HCT116 (cell line): ENCODE measurements at regions not wholly inside any gene's neighbourhood (a gene's known extent, or its start where the extent isn't known, plus 50 kb on each side); places are given as distances from the start of the nearest gene placed in this dataset.

Experiments
- ATAC-seq: fragments of 200-7000 bp; cut with Tn5 transposase; 2 replicates; pipeline ENCODE4 v1.9.1; 2020; ENCODE audit warnings: mild to moderate bottlenecking, moderate library complexity
- BruUV-seq: library from RNA; stranded (reverse); fragments of 400-500 nt; replicated peaks from 2 replicates; lab custom pipeline; 2021; lab: Mats Ljungman, UMichigan
- CTCF ChIA-PET: fragments of 300-600 bp; sonication (Branson Sonifier 250); formaldehyde crosslinking; loops from one replicate; lab custom pipeline; 2021; ENCODE audit warnings: antibody characterized with exemption; lab: Charles Lee
- POLR2A ChIA-PET: fragments of 300-600, 350-600 bp; sonication (Branson Sonifier 250); formaldehyde crosslinking; loops from one replicate; lab custom pipeline; 2021; ENCODE audit warnings: antibody characterized with exemption; lab: Charles Lee
- RAD21 ChIA-PET, 2 experiments: fragments of 300-600 bp; sonication (Branson Sonifier 250); formaldehyde crosslinking; loops; one replicate each; lab custom pipeline; 2023; ENCODE audit warnings: low total read pairs in 2 of 2; ENCODE audit not compliant: uncharacterized antibody in 2 of 2, unreplicated experiment in 2 of 2, low non-redundant PET in 1 of 2; lab: Charles Lee
- DNase-seq: peaks from one replicate; pipeline ENCODE4 v3.0.0-alpha.2; 2010; ENCODE audit warnings: low read depth, low spot score
- H2AFZ ChIP-seq: fragments of 200-600 bp; shearing (Covaris generic), sonication (generic); 2 replicates; pipeline ENCODE4 v1.6.1; 2017; ENCODE audit warnings: low read depth, mixed run types, mixed read lengths, antibody characterized with exemption, low read length; ENCODE audit not compliant: poor library complexity, severe bottlenecking
- H3K27ac ChIP-seq: 2 replicates; pipeline ENCODE4 v1.5.1; 2012; ENCODE audit warnings: low read depth, low read length
- H3K27me3 ChIP-seq: fragments of 200-600 bp; sonication (generic); 2 replicates; pipeline ENCODE4 v1.6.1; 2016; ENCODE audit warnings: mixed run types, low read length, mixed read lengths; ENCODE audit not compliant: insufficient read depth
- H3K36me3 ChIP-seq, 2 experiments: fragments of 200-500 bp in 1 of 2; fragments of 200-600 bp in 1 of 2; sonication (Bioruptor generic) in 1 of 2; sonication (generic) in 1 of 2; 2 replicates each; pipeline versions ENCODE4 v1.5.1 to v1.6.1; 2014 to 2016; ENCODE audit warnings: low read length in 2 of 2, inconsistent platforms in 1 of 2, mixed read lengths in 1 of 2, mixed run types in 1 of 2; ENCODE audit not compliant: insufficient read depth in 2 of 2, control insufficient read depth in 1 of 2
- H3K4me1 ChIP-seq, 2 experiments: fragments of 200-600 bp in 1 of 2; sonication (generic) in 1 of 2; 2 replicates each; pipeline versions ENCODE4 v1.5.1 to v1.6.1; 2012 to 2017; ENCODE audit warnings: low read length in 2 of 2, inconsistent platforms in 1 of 2, mild to moderate bottlenecking in 1 of 2, mixed read lengths in 1 of 2, mixed run types in 1 of 2, moderate library complexity in 1 of 2; ENCODE audit not compliant: insufficient read depth in 2 of 2, control insufficient read depth in 1 of 2
- H3K4me2 ChIP-seq: fragments of 200-600 bp; sonication (generic); 2 replicates; pipeline ENCODE4 v1.6.1; 2017; ENCODE audit warnings: mixed run types, low read length, mixed read lengths
- H3K4me3 ChIP-seq, 2 experiments: fragments of 200-600 bp in 1 of 2; sonication (generic) in 1 of 2; replicated peaks in 1 of 2; 2 replicates each; pipeline ENCODE4 v1.5.1; 2011 to 2016; ENCODE audit warnings: low read length in 2 of 2, control low read depth in 1 of 2, low read depth in 1 of 2, mild to moderate bottlenecking in 1 of 2, mixed read lengths in 1 of 2, mixed run types in 1 of 2
- H3K79me2 ChIP-seq: fragments of 200-600 bp; sonication (generic); 2 replicates; pipeline ENCODE4 v1.6.1; 2017; ENCODE audit warnings: mild to moderate bottlenecking, mixed run types, low read length, moderate library complexity, mixed read lengths; ENCODE audit not compliant: insufficient read depth
- H3K9ac ChIP-seq: fragments of 200-600 bp; sonication (generic); 2 replicates; pipeline ENCODE4 v1.6.1; 2016; ENCODE audit warnings: low read length, mixed read lengths
- H3K9me2 ChIP-seq: fragments of 200-600 bp; sonication (generic), shearing (Covaris generic); 2 replicates; pipeline ENCODE4 v1.6.1; 2017; ENCODE audit warnings: mixed run types, mild to moderate bottlenecking, moderate library complexity; ENCODE audit not compliant: insufficient read depth
- H3K9me3 ChIP-seq, 2 experiments: fragments of 200-500 bp in 1 of 2; fragments of 200-600 bp in 1 of 2; sonication (Bioruptor generic) in 1 of 2; sonication (generic) in 1 of 2; 2 replicates each; pipeline ENCODE4 v1.6.1; 2014 to 2017; ENCODE audit warnings: low read length in 2 of 2, mixed read lengths in 2 of 2, inconsistent platforms in 1 of 2, low read depth in 1 of 2, mild to moderate bottlenecking in 1 of 2, mixed run types in 1 of 2, moderate library complexity in 1 of 2; ENCODE audit not compliant: control insufficient read depth in 1 of 2, insufficient read depth in 1 of 2
- H4K20me1 ChIP-seq: fragments of 200-600 bp; sonication (generic), shearing (Covaris generic); 2 replicates; pipeline ENCODE4 v1.6.1; 2017; ENCODE audit warnings: mixed run types, mild to moderate bottlenecking, moderate library complexity; ENCODE audit not compliant: insufficient read depth
- ATF3 ChIP-seq: IDR thresholded peaks from 2 replicates; pipeline ENCODE4 v1.6.1; 2012
- CBX3 ChIP-seq: IDR thresholded peaks from 2 replicates; pipeline ENCODE4 v1.6.1; 2012; ENCODE audit warnings: low read depth
- CTCF ChIP-seq, 3 experiments: fragments of 200-600 bp in 1 of 3; sonication (generic) in 1 of 3; IDR thresholded peaks in 2 of 3; conservative IDR thresholded peaks in 1 of 3; 2 replicates each; pipeline ENCODE4 v1.5.1; 2012 to 2017; ENCODE audit warnings: low read depth in 2 of 3, low read length in 2 of 3, antibody characterized with exemption in 1 of 3, borderline replicate concordance in 1 of 3, control low read depth in 1 of 3, mild to moderate bottlenecking in 1 of 3, mixed read lengths in 1 of 3, mixed run types in 1 of 3, moderate library complexity in 1 of 3; ENCODE audit not compliant: insufficient read depth in 1 of 3
- EGR1 ChIP-seq: IDR thresholded peaks from 2 replicates; pipeline ENCODE4 v1.6.1; 2012; ENCODE audit warnings: low read depth
- ELF1 ChIP-seq: IDR thresholded peaks from 2 replicates; pipeline ENCODE4 v1.6.1; 2012; ENCODE audit warnings: low read depth, borderline replicate concordance
- EZH2phosphoT487 ChIP-seq: fragments of 200-600 bp; IDR thresholded peaks from 2 replicates; pipeline ENCODE4 v1.6.1; 2018; ENCODE audit warnings: antibody characterized with exemption, borderline replicate concordance
- FOSL1 ChIP-seq: IDR thresholded peaks from 2 replicates; pipeline ENCODE4 v1.6.1; 2012; ENCODE audit warnings: low read depth
- MAX ChIP-seq: IDR thresholded peaks from 2 replicates; pipeline ENCODE4 v1.6.1; 2012
- POLR2A ChIP-seq: IDR thresholded peaks from 2 replicates; pipeline ENCODE4 v1.7.0; 2011; ENCODE audit warnings: borderline replicate concordance; ENCODE audit not compliant: insufficient read depth, insufficient read length; ENCODE audit errors: extremely low read depth
- POLR2AphosphoS5 ChIP-seq: IDR thresholded peaks from 2 replicates; pipeline ENCODE4 v1.6.1; 2011; ENCODE audit warnings: mild to moderate bottlenecking, low read depth, low read length, moderate library complexity
- RAD21 ChIP-seq: IDR thresholded peaks from 2 replicates; pipeline ENCODE4 v1.6.1; 2012; ENCODE audit warnings: low read depth, mild to moderate bottlenecking
- SP1 ChIP-seq: IDR thresholded peaks from 2 replicates; pipeline ENCODE4 v1.6.1; 2012; ENCODE audit warnings: low read depth
- SRF ChIP-seq: IDR thresholded peaks from 2 replicates; pipeline ENCODE4 v1.6.1; 2012; ENCODE audit warnings: low read depth
- YY1 ChIP-seq: IDR thresholded peaks from 2 replicates; pipeline ENCODE4 v1.6.1; 2011; ENCODE audit warnings: low read length, low read depth, moderate library complexity, mild to moderate bottlenecking; ENCODE audit not compliant: insufficient replicate concordance; ENCODE audit errors: extremely low read depth
- ZBTB33 ChIP-seq: IDR thresholded peaks from 2 replicates; pipeline ENCODE4 v1.6.1; 2011; ENCODE audit warnings: mild to moderate bottlenecking, low read length, moderate library complexity; ENCODE audit not compliant: insufficient replicate concordance; ENCODE audit errors: extremely low read depth
- ZFX ChIP-seq: fragments of 450-650 bp; IDR thresholded peaks from 2 replicates; pipeline ENCODE4 v1.6.1; 2017
- ZNF274 ChIP-seq: fragments of 200-500 bp; sonication (Bioruptor generic); IDR thresholded peaks from 2 replicates; pipeline ENCODE4 v1.6.1; 2014; ENCODE audit warnings: mild to moderate bottlenecking, low read depth, low read length, inconsistent platforms
- intact Hi-C: fragments of 100-400 bp; cut with micrococcal nuclease; formaldehyde crosslinking; loops from 2 replicates; pipeline ENCODE4 v1.10.0; 2022

- RAD21 ChIA-PET, result no interaction called here
Measured at GRCh38 chr2:81739966-81740365, 1435.4 kb upstream of the LRRTM1 start.

More at GRCh38 chr2:81739966-81740365, 1435.4 kb upstream of the LRRTM1 start:
- no TSS peak for BruUV-seq
- Histone ChIP-seq H3K4me1 (no peaks in the 10 kb centered on the region), H3K9me2 (no peaks in the 10 kb centered on the region), H3K4me3 (no peak overlapping the region), H3K27me3 (no peaks in the 10 kb centered on the region), H3K27ac (no peak overlapping the region), H3K4me2 (no peak overlapping the region), H3K36me3 (no peaks in the 10 kb centered on the region), H3K9me3 (no peaks in the 10 kb centered on the region), H2AFZ (no peak overlapping the region), H3K9ac (no peak overlapping the region), H4K20me1 (no peaks in the 10 kb centered on the region), H3K79me2 (no peaks in the 10 kb centered on the region)
- DNase-seq (no peak), ATAC-seq (no peak)
- TF ChIP-seq ZFX (no peak), ZNF274 (no peak), POLR2AphosphoS5 (no peak), EZH2phosphoT487 (no peak), MAX (no peak), ATF3 (no peak), CBX3 (no peak), SRF (no peak), RAD21 (no peak), CTCF (IDR thresholded peaks at IDR 0.05 in 2 of 3, conservative IDR thresholded peaks at IDR 0.05 in 1 of 3; ENCODE audit: borderline replicate concordance in 1 of 3, insufficient read depth in 1 of 3, low read depth in 2 of 3, low read length in 2 of 3) (no peak), ZBTB33 (no peak), ELF1 (no peak), YY1 (no peak), POLR2A (no peak), EGR1 (no peak), SP1 (no peak), FOSL1 (no peak)
- CTCF ChIA-PET, result no interaction called here
- intact Hi-C loops, result no loop called here
- POLR2A ChIA-PET, result no interaction called here
